Stimulated activated CD8-positive, alpha-beta memory T cell treated with anti-CD3 and anti-CD28 coated beads, Interleukin-2, amount 100 ng/mL, for 48 hours (primary cell): ENCODE measurements at regions not wholly inside any gene's neighbourhood (a gene's known extent, or its start where the extent isn't known, plus 50 kb on each side); places are given as distances from the start of the nearest gene placed in this dataset.
"Not testable (repeated sequence)": the region's sequence is repeated elsewhere in the genome, so short reads cannot be mapped to it uniquely, and the experiment has no call there.

Source experiments
- DNase-seq, 2 donors: peaks; one replicate each; pipeline ENCODE4 v3.0.0-alpha.2; 2020; ENCODE audit warnings: low read depth in 2 of 2

DNA sequence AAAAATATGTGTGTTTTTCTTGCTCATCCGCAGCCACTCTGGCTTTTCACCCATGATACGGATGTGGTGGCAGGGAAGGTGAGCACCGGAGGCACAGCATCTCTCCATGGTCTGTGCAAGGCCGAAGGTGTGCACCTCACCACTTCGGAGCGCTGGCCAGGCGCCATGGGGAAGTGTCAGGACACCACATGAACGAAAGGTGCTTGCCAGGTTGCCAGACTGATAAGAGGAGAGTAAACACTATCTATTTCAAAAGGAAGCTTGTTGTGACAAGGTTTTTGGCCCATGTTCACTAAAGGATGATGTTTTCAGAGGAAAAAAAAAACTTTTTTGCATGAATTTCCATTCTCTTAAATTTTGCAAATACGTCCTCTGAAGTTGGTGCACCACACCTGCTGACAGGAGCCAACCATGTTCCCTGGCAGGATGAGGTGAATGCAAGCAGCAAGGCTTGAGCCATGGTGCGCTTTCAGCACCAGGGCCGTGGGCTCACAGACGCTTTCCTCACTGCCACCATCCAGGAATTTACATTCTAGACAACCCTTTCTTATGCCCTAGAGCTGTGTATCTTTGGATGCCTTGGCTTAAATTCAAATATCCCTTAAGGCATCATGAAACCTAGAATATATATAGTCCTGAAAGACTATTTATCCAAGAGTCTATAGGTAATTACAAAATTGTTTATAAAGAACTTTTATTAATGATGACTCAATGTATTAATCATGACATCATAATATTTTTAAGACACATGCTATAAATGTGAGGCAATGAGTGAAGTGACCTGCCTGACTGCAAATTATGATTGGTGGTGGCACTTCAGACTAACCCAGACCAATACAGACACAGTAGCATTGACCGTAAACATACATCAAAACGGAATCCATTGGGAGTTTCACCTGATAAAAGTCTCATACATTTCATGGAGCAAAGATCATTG, 234.5 kb downstream of the TFAP2A start:
- no peak for DNase-seq

DNA sequence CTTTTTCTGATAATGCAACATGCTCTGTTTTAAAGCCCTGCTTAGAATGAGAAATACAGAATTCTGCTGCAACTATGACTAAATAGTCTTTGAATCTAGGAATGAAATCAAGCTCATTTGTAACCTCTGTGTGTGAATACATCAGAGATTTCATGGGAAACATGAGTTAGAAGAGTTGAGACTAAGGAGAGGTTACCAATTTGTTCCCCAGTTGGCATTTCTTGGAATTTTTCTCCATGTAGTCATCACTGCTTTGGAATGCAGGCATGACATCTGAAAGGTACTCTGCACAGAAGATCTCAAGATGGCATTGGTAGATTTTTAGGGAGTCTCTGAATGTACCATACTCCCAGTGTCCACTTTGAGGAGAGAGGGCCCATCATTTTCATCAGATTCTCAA, 237.2 kb downstream of the TFAP2A start:
- no peak for DNase-seq

DNA sequence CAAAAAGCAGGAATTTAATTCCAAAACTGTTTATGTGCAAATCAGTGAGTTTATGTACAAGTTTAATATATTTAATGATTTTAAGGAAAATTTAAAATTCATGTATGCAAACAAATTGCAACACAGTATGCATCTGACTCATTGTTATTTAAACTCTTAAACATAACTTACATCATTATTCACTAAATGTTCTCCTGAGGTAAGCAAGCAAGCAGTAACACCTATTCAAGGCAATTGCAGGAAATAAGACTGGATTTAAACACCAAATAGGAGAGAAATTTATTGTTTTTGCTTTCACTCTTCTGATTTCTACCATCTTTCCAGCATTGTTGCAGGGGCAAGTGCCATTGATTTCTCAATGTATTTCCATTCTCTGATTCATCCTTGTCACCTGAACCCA, 239.5 kb downstream of the TFAP2A start:
- no peak for DNase-seq

DNA sequence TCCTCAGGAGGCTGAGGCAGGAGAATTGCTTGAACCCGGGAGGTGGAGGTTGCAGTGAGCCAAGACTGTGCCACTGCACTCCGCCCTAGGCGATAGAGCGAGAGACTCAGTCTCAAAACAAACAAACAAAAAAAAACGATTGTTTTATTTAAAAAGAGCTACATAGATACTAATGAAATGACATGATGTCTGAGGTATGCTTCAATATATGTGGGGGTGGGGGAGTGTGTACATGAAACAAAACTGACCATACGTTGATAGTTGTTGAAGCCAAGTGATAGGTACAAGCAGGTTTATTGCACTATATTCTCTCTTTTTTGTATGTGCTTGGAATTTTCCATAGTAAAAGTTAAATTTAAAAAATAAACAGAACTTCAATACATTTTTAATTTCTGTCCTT, 240.1 kb downstream of the TFAP2A start:
- no peak for DNase-seq

DNA sequence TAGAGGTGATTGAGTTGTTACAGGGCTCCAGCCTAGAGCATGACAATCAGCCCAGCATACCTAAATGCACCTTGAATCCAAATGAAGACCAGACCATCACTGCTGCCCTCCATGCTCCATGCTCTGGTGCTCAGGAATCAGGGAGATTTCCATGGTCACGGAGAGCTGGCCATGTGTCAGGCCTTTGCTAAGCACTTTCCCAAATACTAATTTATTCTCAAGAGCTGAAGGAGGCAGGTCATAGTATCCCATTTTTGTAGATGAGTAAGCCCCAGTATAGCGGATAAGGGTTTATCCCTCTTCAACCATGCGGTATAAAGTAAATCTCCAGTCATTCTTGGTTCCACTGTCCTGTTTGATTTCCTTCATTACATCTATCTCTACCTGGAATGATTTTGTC, 240.8 kb downstream of the TFAP2A start:
- DNase-seq, result no peak

DNA sequence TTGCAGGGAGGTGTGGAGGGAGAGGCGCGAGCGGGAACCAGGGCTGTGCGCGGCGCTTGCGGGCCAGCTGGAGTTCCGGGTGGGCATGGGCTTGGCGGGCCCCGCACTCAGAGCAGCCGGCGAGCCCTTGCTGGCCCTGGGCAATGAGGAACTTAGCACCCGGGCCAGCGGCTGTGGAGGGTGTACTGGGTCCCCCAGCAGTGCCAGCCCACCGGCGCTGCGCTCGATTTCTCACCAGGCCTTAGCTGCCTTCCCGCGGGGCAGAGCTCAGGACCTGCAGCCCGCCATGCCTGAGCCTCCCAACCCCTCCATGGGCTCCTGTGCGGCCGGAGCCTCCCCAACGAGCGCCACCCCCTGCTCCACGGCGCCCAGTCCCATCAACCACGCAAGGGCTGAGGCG, 243.2 kb downstream of the TFAP2A start:
- DNase-seq, result not testable (repeated sequence)

DNA sequence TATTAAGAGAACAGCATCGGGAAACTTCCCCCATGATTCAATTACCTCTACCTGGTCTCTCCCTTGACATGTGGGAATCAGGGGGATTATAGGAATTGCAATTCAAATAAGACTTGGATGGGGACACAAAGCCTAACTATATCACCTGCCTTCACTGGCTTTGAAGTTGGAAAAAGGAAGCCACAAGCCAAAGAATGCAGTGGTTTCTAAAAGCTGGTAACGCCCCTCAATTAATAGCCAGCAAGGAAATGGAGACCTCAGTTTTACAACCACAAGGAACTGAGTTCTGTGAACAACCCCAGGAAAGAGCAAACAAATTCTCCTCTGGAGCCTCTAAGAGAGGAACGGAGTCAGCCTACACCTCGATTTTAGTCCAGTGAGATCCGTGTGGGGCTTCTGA, 244.1 kb downstream of the TFAP2A start:
- no peak for DNase-seq

DNA sequence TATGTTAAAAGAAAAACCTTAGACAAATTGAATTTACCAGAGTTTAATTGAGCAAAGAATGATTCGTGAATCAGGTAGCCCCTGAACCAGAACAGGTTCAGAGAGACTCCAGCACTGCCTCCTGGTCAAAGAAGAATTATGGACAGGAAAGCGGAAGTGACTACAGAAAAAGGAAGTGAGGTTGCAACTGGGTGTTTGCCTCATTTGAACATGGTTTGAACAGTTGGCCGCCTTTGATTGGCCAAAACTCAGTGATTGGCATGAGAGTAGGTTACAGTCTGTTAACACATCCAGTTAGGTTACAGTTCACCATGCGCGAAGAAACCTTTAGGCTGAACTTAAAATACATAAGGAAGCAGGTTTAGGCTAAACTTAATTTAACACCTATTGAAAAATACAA, 248.8 kb downstream of the TFAP2A start:
- DNase-seq, result no peak

DNA sequence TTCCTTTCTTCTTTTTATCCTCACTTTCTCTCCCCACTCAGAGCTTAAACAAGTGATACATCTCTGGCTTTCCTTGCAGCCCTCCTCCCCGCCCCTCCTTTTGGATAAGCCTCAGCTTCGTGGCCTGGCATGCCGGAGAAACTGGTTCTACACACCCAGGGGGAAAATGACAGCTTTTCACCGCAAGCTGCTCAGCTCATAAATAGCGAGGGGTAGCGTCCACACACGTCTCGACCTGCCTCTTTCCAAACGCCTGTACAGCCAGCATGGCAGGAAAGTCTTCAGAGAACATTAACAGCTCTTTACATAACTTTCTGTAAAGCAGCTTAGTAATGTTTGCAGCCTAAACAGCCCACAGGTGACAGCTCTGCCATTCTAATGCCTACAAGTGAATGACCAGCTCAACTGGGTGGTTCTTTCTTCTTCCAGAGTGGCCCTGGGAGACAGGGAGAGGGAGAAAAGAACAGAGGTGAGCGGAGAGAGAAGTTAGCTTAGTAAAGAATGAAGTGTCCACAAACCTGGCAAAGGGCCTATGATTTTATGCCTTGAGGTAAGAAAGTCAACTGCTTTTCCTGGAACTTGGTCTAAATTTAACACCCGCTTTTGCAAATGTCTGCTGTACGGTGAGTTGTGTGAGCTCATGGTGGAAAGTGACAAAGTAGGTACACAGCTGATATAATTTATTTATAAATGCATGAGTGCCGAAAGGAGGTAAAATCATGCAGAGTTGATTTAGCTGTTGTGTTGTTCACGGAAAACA, 251.5 kb downstream of the TFAP2A start:
- no peak for DNase-seq

DNA sequence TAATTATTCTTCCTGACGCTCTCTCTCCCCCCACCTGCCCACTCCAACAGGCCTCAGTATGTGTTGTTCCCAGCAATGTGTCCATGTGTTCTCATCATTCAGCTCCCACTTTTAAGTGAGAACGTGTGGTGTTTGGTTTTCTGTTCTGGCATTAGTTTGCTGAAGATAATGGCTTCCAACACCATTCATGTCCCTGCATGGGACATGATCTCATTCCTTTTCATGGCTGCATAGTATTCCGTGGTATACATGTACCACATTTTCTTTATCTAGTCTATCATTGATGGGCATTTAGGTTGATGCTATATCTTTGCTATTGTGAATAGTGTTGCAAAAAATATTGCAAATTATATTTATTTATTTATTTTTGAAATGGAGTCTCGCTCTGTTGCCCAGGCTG, 258.0 kb downstream of the TFAP2A start:
- no peak for DNase-seq

DNA sequence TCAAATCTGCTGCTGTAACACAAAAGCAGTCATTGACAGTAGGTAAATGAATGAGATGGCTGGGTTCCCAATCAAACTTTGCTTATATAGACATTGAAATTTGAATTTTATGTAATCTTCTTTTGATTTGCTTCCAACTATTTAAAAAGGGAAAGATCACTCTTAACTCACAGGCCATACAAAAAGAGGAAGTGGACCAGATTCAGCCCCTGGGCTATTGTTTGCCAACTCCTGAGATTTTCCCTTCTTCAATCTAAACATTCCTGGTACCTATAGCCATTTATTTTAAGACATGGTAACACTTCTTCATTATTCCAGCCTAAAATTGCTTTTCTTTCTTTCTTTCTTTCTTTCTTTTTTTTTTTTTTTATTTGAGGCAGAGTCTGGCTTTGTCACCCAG, 260.6 kb downstream of the TFAP2A start:
- DNase-seq, result no peak

DNA sequence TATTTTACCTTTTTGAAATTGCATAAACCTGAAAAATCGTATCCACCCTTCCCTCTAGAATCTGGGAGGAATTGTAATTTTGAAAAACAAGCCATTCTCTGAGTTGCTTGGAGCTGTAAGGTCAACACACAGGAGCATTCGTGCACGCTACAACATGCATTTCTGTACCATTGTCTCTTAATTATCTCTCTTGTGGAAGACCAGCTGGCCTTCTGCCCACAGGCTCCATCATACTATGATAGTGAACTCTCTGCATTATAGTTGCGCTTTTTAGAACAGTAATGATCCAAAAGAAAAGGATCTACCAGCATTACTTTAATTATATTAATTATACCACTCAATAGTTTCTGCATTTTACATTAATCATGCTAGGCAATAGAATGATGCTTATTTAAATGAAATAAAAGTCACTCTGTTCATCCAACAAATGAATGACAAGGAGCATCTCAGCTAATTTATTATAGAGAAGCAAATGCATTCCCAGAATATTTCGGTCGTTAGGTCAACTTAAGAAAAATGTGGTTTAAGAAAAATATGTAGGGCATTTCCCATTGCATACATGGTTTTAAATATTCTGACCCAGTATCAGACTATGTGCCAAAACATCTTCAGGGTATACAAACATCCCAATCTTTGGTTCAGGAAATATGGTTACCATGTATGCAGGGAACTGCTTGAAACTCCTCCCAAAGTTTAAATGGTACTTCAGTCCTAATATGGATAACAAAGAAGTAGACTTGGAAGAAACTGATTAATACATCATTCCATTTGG, 263.5 kb downstream of the TFAP2A start:
- DNase-seq, result no peak

DNA sequence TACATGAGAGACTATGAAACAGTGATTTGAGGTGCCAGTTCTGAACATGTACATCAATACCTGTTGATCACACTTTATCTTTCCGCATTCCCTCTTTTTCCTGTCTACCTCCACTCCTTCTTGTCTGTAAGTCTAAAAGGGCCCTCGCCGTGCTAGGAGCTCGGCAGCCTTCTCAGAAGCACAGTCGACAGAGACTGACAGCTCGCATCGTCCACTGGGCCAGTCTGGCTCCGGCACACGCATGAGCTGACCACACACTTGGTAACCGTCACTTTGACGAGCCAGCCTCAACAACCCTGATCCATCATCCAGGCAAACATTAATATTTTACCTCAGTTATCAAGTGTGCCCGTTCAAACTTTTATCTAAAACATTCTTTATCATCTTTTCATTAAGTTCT, 265.3 kb downstream of the TFAP2A start:
- no peak for DNase-seq

DNA sequence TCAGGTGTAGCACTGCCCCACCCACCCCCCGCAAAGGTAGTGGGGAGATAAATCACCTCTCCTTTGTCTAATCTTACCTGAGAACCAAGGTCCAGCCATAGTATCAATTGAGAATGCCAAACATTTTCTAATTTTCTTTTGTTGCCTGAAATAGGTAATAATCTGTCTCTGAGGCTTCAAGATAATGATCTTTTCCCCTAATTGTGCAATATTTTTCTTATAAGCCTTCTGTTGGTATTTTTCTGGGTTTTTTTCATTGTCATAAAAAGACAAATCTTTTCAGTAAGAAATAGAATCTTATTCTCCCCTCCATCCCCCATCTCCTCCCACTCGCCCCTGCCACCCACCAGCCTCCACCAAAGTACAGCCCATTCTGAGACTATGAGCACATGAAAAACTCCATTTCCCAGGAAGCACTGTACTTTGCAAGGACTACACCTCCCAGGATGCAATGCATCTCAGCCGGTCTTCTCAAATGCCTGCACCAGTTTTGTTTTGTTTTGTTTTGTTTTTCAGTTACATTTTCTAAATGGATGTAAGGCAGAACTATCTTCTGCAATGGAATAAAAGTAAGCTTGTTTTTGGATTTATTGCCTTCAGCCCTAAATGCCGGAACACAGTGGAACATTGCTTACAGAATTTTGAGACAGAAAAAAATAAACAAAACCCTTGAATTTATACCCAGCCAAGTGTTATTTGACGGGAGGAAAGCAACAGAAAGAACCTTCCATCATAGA, 268.0 kb downstream of the TFAP2A start:
- no peak for DNase-seq

DNA sequence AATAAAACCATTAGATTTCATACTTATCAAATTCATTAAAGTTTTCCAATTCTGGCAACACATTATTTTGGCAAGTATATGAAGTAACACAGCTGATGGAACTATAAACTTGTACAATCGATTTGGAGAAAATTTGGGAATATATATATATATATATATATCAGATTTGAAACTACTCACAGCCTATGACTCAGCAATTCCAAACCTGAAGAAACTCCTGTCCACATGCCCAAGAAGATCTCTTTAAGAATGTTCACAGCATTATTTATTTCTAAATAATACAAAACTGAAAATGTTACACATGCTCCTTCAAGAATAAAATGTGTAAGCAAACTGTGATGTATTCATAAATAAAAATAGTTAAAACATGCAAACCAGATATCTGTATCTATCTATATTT, 270.1 kb downstream of the TFAP2A start:
- no peak for DNase-seq

DNA sequence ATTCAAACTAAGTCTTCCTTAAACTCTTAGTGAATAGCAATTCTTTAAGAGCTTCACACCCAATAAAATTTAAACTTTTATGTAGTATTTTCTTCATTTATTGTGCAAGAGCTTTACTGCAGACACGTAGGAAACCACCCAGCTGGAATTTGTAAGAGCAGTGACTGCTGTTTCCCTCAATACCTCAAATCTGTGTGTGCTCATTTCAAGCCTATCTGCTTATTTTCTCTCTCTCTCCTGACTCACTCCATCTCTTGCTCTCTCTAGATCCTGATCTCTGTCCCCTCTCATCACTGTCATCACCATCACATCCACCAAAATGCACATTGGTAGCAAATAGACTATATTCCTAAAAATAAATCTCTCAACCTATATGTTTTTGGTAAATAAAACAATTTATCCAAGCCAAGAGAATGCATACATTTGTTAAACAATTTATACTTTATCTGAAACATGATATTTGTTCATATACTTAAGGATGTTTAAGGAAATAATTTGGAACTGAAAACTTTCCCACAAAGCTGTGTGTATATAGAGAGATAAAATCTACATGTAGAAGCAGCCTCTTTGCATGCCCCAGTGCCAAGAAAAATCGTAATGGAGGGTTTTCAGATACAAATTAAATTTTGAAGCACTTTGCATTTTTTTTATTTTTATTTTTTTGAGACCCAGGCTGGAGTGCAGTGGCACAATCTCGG, 273.0 kb downstream of the TFAP2A start:
- DNase-seq, result no peak

DNA sequence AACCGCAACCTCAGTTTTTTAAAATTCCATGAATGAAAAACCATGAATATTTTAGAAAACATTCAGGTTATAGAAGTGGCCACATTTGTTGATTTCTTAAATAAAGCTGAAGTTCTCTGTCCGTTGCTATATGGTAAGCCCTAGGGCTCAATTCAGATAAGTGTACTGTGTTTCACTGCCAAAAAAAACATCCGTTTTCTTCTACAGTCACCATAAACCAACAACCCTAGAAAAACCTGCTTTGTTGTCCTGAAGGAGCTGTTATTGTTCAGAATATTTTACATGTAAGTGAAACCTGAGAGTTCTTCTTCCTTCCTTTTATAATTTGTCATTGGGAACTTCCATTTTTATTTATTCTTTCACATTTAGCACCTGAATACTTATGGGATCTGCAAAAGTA, 274.1 kb downstream of the TFAP2A start:
- DNase-seq, result no peak

DNA sequence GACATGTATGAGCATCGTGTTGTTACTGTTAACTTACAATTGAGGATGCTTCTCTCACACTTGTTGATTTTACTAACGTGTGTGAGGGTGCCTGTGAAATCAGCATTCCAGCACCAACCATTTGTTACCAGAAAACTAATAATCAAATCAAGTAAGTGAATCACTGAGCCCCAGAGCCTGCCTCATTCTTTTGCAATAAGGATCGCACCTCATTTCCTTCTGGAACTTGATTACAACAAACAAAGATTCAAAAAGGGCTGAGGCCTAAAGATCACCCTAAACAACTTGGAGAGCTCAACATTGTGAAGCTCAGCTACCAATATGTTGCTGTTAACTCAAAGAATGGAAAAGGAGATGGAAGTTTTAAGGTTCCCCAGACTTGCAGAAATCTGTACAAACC, 274.7 kb downstream of the TFAP2A start:
- no peak for DNase-seq

DNA sequence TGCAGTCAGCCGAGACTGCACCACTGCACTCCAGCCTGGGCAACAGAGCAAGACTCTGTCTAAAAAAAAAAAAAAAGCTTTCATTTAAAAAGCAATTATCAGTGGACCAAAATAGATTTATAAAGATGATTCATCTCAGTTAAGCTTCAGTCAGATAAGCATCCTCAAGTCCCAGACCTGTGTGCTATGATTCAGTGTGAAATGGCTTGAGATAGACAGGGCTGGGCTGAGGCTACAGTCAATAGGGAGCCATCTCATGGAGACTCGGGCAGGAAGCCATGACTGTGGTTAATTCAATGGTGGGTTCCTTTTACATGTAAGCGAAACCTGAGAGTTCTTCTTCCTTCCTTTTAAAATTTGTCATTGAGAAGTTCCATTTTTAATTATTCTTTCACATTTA, 276.0 kb downstream of the TFAP2A start:
- DNase-seq, result no peak

DNA sequence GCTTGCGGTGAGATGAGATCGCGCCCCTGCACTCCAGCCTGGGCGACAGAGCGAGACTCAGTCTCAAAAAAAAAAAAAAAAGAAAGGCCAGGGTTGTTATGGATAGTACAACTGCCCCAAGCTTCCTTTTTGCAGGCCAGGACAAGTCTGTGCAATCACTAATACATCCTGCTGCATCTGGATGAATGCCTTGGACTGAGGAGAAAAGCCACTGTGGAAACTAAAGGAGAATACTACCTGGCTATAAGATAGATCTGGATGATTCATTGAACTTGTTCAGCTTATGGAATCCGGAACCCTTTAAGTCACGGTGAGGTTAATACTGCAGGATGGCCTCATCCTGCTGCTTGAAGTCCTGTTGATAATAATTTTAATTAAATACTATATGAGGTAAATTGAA, 278.2 kb downstream of the TFAP2A start:
- no peak for DNase-seq

DNA sequence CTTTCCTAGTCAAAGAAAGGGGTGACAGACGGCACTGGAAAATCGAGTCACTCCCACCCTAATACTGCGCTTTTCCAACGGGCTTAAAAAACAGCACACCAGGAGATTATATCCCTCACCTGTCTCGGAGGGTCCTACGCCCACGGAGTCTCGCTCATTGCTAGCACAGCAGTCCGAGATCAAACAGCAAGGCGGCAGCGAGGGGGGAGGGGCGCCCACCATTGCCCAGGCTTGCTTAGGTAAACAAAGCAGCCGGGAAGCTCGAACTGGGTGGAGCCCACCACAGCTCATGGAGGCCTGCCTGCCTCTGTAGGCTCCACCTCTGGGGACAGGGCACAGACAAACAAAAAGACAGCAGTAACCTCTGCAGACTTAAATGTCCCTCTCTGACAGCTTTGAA, 280.7 kb downstream of the TFAP2A start:
- DNase-seq, result not testable (repeated sequence)
